GM19025 (cell line): ENCODE measurements at regions not wholly inside any gene's neighbourhood (a gene's known extent, or its start where the extent isn't known, plus 50 kb on each side); places are given as distances from the start of the nearest gene placed in this dataset.
"Not testable (repeated sequence)": the region's sequence is repeated elsewhere in the genome, so short reads cannot be mapped to it uniquely, and the experiment has no call there.

Experiments used
- ATAC-seq: cut with Tn5 transposase; IDR thresholded peaks from one replicate; pipeline ENCODE4 v1.9.1; 2021; ENCODE audit warnings: mild to moderate bottlenecking, low read depth, moderate library complexity; ENCODE audit not compliant: unreplicated experiment

- no peak for ATAC-seq
Measured at GRCh38 chr9:30235564-30235963, 2148.9 kb upstream of the ACO1 start.

GRCh38 chr9:30239878-30240277 is 2144.6 kb upstream of the ACO1 start:
- no peak for ATAC-seq

GRCh38 chr9:30243467-30243866 is 2141.0 kb upstream of the ACO1 start:
- ATAC-seq, result no peak

- ATAC-seq, result no peak
Measured at GRCh38 chr9:30244877-30245276, 2139.6 kb upstream of the ACO1 start.

GRCh38 chr9:30250872-30251271 is 2133.6 kb upstream of the ACO1 start:
- ATAC-seq, result no peak

GRCh38 chr9:30258094-30258493 is 2126.3 kb upstream of the ACO1 start:
- no peak for ATAC-seq

- peak; percentile 49 for ATAC-seq
Measured at GRCh38 chr9:30280229-30280900, 2104.1 kb upstream of the ACO1 start.

GRCh38 chr9:30289435-30289834 is 2095.0 kb upstream of the ACO1 start:
- ATAC-seq, result no peak

GRCh38 chr9:30292026-30292425 is 2092.4 kb upstream of the ACO1 start:
- not testable (repeated sequence) for ATAC-seq

- ATAC-seq, result no peak
Measured at GRCh38 chr9:30293231-30293630, 2091.2 kb upstream of the ACO1 start.

- no peak for ATAC-seq
Measured at GRCh38 chr9:30299126-30299780, 2085.2 kb upstream of the ACO1 start.

- no peak for ATAC-seq
Measured at GRCh38 chr9:30301271-30301963, 2083.0 kb upstream of the ACO1 start.

- ATAC-seq, result no peak
Measured at GRCh38 chr9:30310711-30311110, 2073.7 kb upstream of the ACO1 start.

GRCh38 chr9:30329431-30329830 is 2055.0 kb upstream of the ACO1 start:
- no peak for ATAC-seq

- no peak for ATAC-seq
Measured at GRCh38 chr9:30348904-30349303, 2035.5 kb upstream of the ACO1 start.

- ATAC-seq, result no peak
Measured at GRCh38 chr9:30349526-30350513, 2034.6 kb upstream of the ACO1 start.

- no peak for ATAC-seq
Measured at GRCh38 chr9:30356221-30356620, 2028.2 kb upstream of the ACO1 start.

- ATAC-seq, result no peak
Measured at GRCh38 chr9:30362373-30362772, 2022.1 kb upstream of the ACO1 start.

GRCh38 chr9:30366140-30366539 is 2018.3 kb upstream of the ACO1 start:
- ATAC-seq, result not testable (repeated sequence)

- no peak for ATAC-seq
Measured at GRCh38 chr9:30382271-30382670, 2002.2 kb upstream of the ACO1 start.

- ATAC-seq, result no peak
Measured at GRCh38 chr9:30410273-30410672, 1974.2 kb upstream of the ACO1 start.
